ENCODE measurements at regions not wholly inside any gene's neighbourhood (a gene's known extent, or its start where the extent isn't known, plus 50 kb on each side); places are given as distances from the start of the nearest gene placed in this dataset.

- no peak for TF ChIP-seq CTCF (IDR thresholded peaks at IDR 0.05; ENCODE audit: low read depth, low read length)
- no peak for DNase-seq (ENCODE audit: extremely low read depth, low read depth)
Observed at GRCh38 chr9:13457795-13458194, 178.3 kb upstream of the MPDZ start.

GRCh38 chr9:13450723-13451122, 171.2 kb upstream of the MPDZ start:
- no peak for DNase-seq (ENCODE audit: extremely low read depth, low read depth)
- TF ChIP-seq CTCF (IDR thresholded peaks at IDR 0.05; ENCODE audit: low read depth, low read length) = no peak

DNA sequence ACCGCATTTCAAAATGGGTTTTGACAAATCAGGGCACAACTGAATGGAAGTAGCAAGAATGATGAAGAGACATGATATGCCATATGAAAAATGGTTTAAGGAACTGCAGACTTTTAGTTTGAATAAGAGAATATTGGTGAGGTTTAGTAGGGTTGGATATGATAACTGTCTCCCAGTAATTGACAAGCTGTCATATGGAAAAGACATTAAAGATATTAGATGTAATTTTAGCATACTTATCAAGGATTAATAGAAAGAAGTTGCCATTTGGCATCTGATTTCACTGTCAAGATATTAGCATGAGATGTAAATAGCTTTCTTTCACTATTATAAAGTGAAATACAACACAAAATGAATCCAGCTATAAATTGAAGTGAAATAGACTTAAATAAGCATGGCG, 169.0 kb upstream of the MPDZ start:
- no peak for DNase-seq (ENCODE audit: extremely low read depth, low read depth)
- TF ChIP-seq CTCF (IDR thresholded peaks at IDR 0.05; ENCODE audit: low read depth, low read length) = no peak

- no peak for TF ChIP-seq CTCF (IDR thresholded peaks at IDR 0.05; ENCODE audit: low read depth, low read length)
- no peak for DNase-seq (ENCODE audit: extremely low read depth, low read depth)
Observed at GRCh38 chr9:13447843-13448422, 168.4 kb upstream of the MPDZ start.

GRCh38 chr9:13446938-13447842, 167.7 kb upstream of the MPDZ start:
- TF ChIP-seq CTCF (IDR thresholded peaks at IDR 0.05; ENCODE audit: low read depth, low read length) = no peak; the same call in 1 of the 2 replicates
- no peak for DNase-seq (ENCODE audit: extremely low read depth, low read depth)

- TF ChIP-seq CTCF (IDR thresholded peaks at IDR 0.05; ENCODE audit: low read depth, low read length) = no peak
Observed at GRCh38 chr9:13446286-13446937, 166.9 kb upstream of the MPDZ start.

GRCh38 chr9:13445103-13445500, 165.6 kb upstream of the MPDZ start:
- no peak for TF ChIP-seq CTCF (IDR thresholded peaks at IDR 0.05; ENCODE audit: low read depth, low read length)
- DNase-seq (ENCODE audit: extremely low read depth, low read depth) = no peak

More at GRCh38 chr9:13446286-13446937, 166.9 kb upstream of the MPDZ start:
- no peak for DNase-seq (ENCODE audit: extremely low read depth, low read depth)

Measured in AG09319 (cell line).